Type B pancreatic cell (in vitro differentiated cells): ENCODE measurements at regions not wholly inside any gene's neighbourhood (a gene's known extent, or its start where the extent isn't known, plus 50 kb on each side); places are given as distances from the start of the nearest gene placed in this dataset.

Experiments used
- DNase-seq: peaks from one replicate; pipeline ENCODE4 v3.0.0; 2021; ENCODE audit warnings: mixed read lengths; ENCODE audit not compliant: unreplicated experiment; ENCODE audit errors: extremely low spot score
- H3K27ac Mint-ChIP-seq: 2 replicates; pipeline ENCODE4 v1.8.0; 2021; ENCODE audit warnings: mild to moderate bottlenecking, mixed read lengths
- H3K27me3 Mint-ChIP-seq: 2 replicates; pipeline ENCODE4 v1.8.0; 2021; ENCODE audit warnings: mixed read lengths
- H3K36me3 Mint-ChIP-seq: 2 replicates; pipeline ENCODE4 v1.8.0; 2021; ENCODE audit warnings: mixed read lengths
- H3K4me1 Mint-ChIP-seq: one replicate; pipeline ENCODE4 v1.8.0; 2021; ENCODE audit warnings: mixed read lengths; ENCODE audit not compliant: unreplicated experiment
- H3K4me3 Mint-ChIP-seq: 2 replicates; pipeline ENCODE4 v1.8.0; 2021; ENCODE audit warnings: mild to moderate bottlenecking, mixed read lengths
- H3K9me3 Mint-ChIP-seq: 2 replicates; pipeline ENCODE4 v1.8.0; 2021; ENCODE audit warnings: mixed read lengths
- CTCF ChIP-seq: fragments of 200-600 bp; sonication (generic); conservative IDR thresholded peaks from 2 replicates; pipeline ENCODE4 v1.5.0; 2021; ENCODE audit warnings: antibody characterized with exemption, mild to moderate bottlenecking

GRCh38 chr15:101120987-101121386 lies 130.9 kb downstream of the CHSY1 start:
- peaks cover 38% of the 10 kb centered on the region for H3K4me1 Mint-ChIP-seq
- H3K27me3 Mint-ChIP-seq = peaks cover 4% of the 10 kb centered on the region
- no peaks in the 10 kb centered on the region for H3K9me3 Mint-ChIP-seq
- H3K4me3 Mint-ChIP-seq = no peak overlapping the region
- DNase-seq = no peak
- no peak for TF ChIP-seq CTCF
- H3K27ac Mint-ChIP-seq = no peak overlapping the region
- H3K36me3 Mint-ChIP-seq = no peaks in the 10 kb centered on the region

- no peaks in the 10 kb centered on the region for H3K36me3 Mint-ChIP-seq
- peaks cover 4% of the 10 kb centered on the region for H3K27me3 Mint-ChIP-seq
- DNase-seq = no peak
- no peaks in the 10 kb centered on the region for H3K9me3 Mint-ChIP-seq
- no peak for TF ChIP-seq CTCF
- peaks cover 41% of the 10 kb centered on the region for H3K4me1 Mint-ChIP-seq
- H3K4me3 Mint-ChIP-seq = no peak overlapping the region
- no peak overlapping the region for H3K27ac Mint-ChIP-seq
Observed at GRCh38 chr15:101120473-101120872, 131.4 kb downstream of the CHSY1 start.
